ENCODE measurements at regions not wholly inside any gene's neighbourhood (a gene's known extent, or its start where the extent isn't known, plus 50 kb on each side); places are given as distances from the start of the nearest gene placed in this dataset.

DNA sequence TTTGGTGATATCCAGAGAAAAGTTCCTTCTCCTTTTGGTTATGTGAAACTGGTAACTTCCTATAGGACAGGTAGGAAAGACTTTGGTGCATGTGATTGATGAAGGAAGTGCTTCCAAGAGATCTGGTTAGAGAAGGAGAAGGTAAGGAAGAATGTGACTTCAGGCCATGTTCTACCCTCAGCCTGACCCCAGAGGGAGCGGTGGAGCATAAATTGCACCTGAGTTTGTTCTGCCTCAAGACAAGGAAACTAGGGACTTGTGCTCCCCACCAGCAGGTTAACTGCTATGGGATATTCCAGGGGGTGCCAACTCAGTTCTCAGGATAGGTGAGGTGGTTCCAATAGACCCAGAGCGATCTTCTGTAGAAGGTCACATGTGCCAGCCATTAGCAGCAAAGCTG is 299.3 kb upstream of the XYLT1 start:
- TF ChIP-seq SP2 (tag by site-specific recombination; IDR thresholded peaks at IDR 0.05) (no peak), ZNF830 (tag by site-specific recombination; IDR thresholded peaks at IDR 0.05; ENCODE audit: low read depth) (no peak), WT1 (tag by site-specific recombination; IDR thresholded peaks at IDR 0.05) (no peak), KLF9 (tag by site-specific recombination; IDR thresholded peaks at IDR 0.05; ENCODE audit: low read depth) (no peak), ZNF394 (tag by site-specific recombination; IDR thresholded peaks at IDR 0.05; ENCODE audit: borderline replicate concordance) (no peak), ZNF433 (tag by site-specific recombination; IDR thresholded peaks at IDR 0.05; ENCODE audit: low read depth) (no peak), TCF7L2 (IDR thresholded peaks at IDR 0.05; ENCODE audit: borderline replicate concordance, low read depth, low read length) (no peak), ZNF274 (IDR thresholded peaks at IDR 0.05; ENCODE audit: low read length) (no peak), ZNF274 (tag by site-specific recombination; IDR thresholded peaks at IDR 0.05; ENCODE audit: borderline replicate concordance) (no peak), MZF1 (tag by site-specific recombination; IDR thresholded peaks at IDR 0.05; ENCODE audit: borderline replicate concordance) (no peak), ZNF302 (tag by site-specific recombination; IDR thresholded peaks at IDR 0.05; ENCODE audit: low read depth) (no peak)
- TF ChIP-seq, protein P1, sequence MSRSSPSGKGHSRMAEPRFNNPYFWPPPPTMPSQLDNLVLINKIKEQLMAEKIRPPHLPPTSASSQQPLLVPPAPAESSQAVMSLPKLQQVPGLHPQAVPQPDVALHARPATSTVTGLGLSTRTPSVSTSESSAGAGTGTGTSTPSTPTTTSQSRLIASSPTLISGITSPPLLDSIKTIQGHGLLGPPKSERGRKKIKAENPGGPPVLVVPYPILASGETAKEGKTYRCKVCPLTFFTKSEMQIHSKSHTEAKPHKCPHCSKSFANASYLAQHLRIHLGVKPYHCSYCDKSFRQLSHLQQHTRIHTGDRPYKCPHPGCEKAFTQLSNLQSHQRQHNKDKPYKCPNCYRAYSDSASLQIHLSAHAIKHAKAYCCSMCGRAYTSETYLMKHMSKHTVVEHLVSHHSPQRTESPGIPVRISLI (tag by site-specific recombination; IDR thresholded peaks at IDR 0.05), result no peak
- TF ChIP-seq, protein P2, sequence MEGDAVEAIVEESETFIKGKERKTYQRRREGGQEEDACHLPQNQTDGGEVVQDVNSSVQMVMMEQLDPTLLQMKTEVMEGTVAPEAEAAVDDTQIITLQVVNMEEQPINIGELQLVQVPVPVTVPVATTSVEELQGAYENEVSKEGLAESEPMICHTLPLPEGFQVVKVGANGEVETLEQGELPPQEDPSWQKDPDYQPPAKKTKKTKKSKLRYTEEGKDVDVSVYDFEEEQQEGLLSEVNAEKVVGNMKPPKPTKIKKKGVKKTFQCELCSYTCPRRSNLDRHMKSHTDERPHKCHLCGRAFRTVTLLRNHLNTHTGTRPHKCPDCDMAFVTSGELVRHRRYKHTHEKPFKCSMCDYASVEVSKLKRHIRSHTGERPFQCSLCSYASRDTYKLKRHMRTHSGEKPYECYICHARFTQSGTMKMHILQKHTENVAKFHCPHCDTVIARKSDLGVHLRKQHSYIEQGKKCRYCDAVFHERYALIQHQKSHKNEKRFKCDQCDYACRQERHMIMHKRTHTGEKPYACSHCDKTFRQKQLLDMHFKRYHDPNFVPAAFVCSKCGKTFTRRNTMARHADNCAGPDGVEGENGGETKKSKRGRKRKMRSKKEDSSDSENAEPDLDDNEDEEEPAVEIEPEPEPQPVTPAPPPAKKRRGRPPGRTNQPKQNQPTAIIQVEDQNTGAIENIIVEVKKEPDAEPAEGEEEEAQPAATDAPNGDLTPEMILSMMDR (tag by site-specific recombination; IDR thresholded peaks at IDR 0.05), result no peak
- TF ChIP-seq, protein P3, sequence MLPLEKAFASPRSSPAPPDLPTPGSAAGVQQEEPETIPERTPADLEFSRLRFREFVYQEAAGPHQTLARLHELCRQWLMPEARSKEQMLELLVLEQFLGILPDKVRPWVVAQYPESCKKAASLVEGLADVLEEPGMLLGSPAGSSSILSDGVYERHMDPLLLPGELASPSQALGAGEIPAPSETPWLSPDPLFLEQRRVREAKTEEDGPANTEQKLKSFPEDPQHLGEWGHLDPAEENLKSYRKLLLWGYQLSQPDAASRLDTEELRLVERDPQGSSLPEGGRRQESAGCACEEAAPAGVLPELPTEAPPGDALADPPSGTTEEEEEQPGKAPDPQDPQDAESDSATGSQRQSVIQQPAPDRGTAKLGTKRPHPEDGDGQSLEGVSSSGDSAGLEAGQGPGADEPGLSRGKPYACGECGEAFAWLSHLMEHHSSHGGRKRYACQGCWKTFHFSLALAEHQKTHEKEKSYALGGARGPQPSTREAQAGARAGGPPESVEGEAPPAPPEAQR (tag by site-specific recombination; IDR thresholded peaks at IDR 0.05), result no peak
